MCF 10A (cell line): ENCODE measurements at regions not wholly inside any gene's neighbourhood (a gene's known extent, or its start where the extent isn't known, plus 50 kb on each side); places are given as distances from the start of the nearest gene placed in this dataset.

Experiments
- BruUV-seq: library from RNA; stranded (reverse); fragments of 400-500 nt; replicated peaks from 2 replicates; lab custom pipeline; 2021; lab: Mats Ljungman, UMichigan
- CTCF ChIA-PET: fragments of 300-600 bp; sonication (Branson Sonifier 250); formaldehyde crosslinking; extraction: SDS; loops from one replicate; lab custom pipeline; 2021; ENCODE audit warnings: antibody characterized with exemption, inconsistent platforms; lab: Yijun Ruan, JAX
- POLR2A ChIA-PET: fragments of 300-600, 350-650 bp; sonication (Branson Sonifier 250); formaldehyde crosslinking; extraction: SDS; loops from one replicate; lab custom pipeline; 2020; ENCODE audit warnings: antibody characterized with exemption, inconsistent platforms; lab: Yijun Ruan, JAX
- DNase-seq: peaks from one replicate; pipeline ENCODE4 v3.0.0-alpha.2; 2018; ENCODE audit not compliant: unreplicated experiment
- H3K27ac Mint-ChIP-seq: one replicate; pipeline ENCODE4 v1.8.0; 2022; ENCODE audit warnings: mild to moderate bottlenecking, low read depth, mixed read lengths; ENCODE audit not compliant: unreplicated experiment
- H3K27me3 Mint-ChIP-seq: one replicate; pipeline ENCODE4 v1.8.0; 2022; ENCODE audit warnings: mixed read lengths; ENCODE audit not compliant: insufficient read depth, unreplicated experiment
- H3K36me3 Mint-ChIP-seq: one replicate; pipeline ENCODE4 v1.8.0; 2022; ENCODE audit warnings: mild to moderate bottlenecking, moderate library complexity, mixed read lengths; ENCODE audit not compliant: insufficient read depth, unreplicated experiment
- H3K4me1 Mint-ChIP-seq: one replicate; pipeline ENCODE4 v1.8.0; 2022; ENCODE audit warnings: mixed read lengths; ENCODE audit not compliant: insufficient read depth, unreplicated experiment
- H3K4me3 Mint-ChIP-seq: one replicate; pipeline ENCODE4 v1.8.0; 2022; ENCODE audit warnings: mild to moderate bottlenecking, moderate library complexity, mixed read lengths; ENCODE audit not compliant: unreplicated experiment
- H3K9me3 Mint-ChIP-seq: one replicate; pipeline ENCODE4 v1.8.0; 2022; ENCODE audit warnings: mixed read lengths; ENCODE audit not compliant: unreplicated experiment
- intact Hi-C: fragments of 100-400 bp; cut with micrococcal nuclease; formaldehyde crosslinking; loops from 2 replicates; pipeline ENCODE4 v1.14.1; 2022
- TF ChIP-seq, protein P1 (sequence below): fragments of 200-600 bp; IDR thresholded peaks from one replicate; pipeline ENCODE4 v1.8.0; 2022; ENCODE audit warnings: antibody characterized with exemption, mild to moderate bottlenecking; ENCODE audit not compliant: unreplicated experiment

DNA sequence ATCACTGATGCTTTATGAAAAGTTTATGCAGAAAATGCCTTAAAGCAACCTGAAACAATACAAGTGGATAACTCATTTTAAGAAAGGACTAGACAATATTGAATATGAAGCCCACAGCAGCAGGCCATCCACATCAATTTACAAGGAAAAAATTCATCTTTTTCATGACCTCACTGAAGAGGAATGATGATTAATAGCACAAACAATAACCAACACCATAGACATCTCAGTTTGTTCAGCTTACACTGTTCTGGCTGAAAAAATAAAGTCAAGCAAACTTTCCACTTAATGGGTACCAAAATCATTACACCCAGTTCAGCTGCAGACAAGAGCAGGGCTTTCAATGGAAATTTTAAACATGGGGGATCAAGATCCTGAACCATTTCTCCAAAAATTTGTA is 380.6 kb upstream of the NEGR1 start:
- TF ChIP-seq, protein P1, sequence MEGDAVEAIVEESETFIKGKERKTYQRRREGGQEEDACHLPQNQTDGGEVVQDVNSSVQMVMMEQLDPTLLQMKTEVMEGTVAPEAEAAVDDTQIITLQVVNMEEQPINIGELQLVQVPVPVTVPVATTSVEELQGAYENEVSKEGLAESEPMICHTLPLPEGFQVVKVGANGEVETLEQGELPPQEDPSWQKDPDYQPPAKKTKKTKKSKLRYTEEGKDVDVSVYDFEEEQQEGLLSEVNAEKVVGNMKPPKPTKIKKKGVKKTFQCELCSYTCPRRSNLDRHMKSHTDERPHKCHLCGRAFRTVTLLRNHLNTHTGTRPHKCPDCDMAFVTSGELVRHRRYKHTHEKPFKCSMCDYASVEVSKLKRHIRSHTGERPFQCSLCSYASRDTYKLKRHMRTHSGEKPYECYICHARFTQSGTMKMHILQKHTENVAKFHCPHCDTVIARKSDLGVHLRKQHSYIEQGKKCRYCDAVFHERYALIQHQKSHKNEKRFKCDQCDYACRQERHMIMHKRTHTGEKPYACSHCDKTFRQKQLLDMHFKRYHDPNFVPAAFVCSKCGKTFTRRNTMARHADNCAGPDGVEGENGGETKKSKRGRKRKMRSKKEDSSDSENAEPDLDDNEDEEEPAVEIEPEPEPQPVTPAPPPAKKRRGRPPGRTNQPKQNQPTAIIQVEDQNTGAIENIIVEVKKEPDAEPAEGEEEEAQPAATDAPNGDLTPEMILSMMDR = no peak
- H3K9me3 Mint-ChIP-seq = no peaks in the 10 kb centered on the region
- H3K36me3 Mint-ChIP-seq = peaks cover 6% of the 10 kb centered on the region
- intact Hi-C loops = no loop called here
- ChIA-PET POLR2A (no interaction called here), CTCF (no interaction called here)
- H3K4me1 Mint-ChIP-seq = no peaks in the 10 kb centered on the region
- H3K27ac Mint-ChIP-seq = no peak overlapping the region
- no peak for DNase-seq
- no TSS peak for BruUV-seq
- H3K4me3 Mint-ChIP-seq = no peak overlapping the region
- H3K27me3 Mint-ChIP-seq = peaks cover 7% of the 10 kb centered on the region

DNA sequence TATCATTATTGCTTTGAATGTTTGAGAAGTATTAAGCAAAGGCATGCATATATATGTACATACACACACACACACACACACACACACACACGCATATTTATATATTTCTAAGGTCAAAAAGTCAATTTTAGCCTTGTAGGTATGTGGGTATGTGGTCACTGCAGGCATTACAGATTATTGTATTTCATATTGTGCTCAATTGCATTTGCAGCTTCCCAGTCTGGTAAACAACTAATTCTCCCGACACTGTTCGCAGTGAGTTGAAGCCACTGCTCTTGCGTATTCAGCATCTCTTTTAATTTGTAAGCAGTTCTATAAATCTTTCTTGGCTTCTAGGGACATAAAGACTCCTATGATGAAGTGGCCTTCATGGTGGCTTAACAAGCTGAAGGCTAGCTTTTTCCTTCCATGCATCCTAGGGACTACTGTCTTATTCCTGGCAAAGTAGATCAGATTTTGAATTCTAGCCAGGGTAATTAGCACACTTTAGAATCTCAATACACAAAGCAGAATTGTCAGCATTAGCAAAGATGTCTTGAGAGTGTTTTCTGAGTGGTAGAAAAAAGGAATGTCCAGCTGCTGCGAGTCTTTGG is 368.6 kb upstream of the NEGR1 start:
- no peak overlapping the region for H3K4me3 Mint-ChIP-seq
- TF ChIP-seq, protein P1 = no peak
- no TSS peak for BruUV-seq
- H3K36me3 Mint-ChIP-seq = no peaks in the 10 kb centered on the region
- no peak overlapping the region for H3K27ac Mint-ChIP-seq
- no peaks in the 10 kb centered on the region for H3K4me1 Mint-ChIP-seq
- no peaks in the 10 kb centered on the region for H3K27me3 Mint-ChIP-seq
- intact Hi-C loops = no loop called here
- POLR2A ChIA-PET = interaction anchor here (0.6 to 1.2 kb wide), 2 partner anchors 16 to 69 kb away, joined by 3 to 4 read pairs; no protein-coding TSS in a partner anchor
- CTCF ChIA-PET = interaction anchor here (1.2 kb wide), 1 partner anchor 1023 kb away, joined by 3 read pairs; no protein-coding TSS in a partner anchor
- no peak for DNase-seq
- no peaks in the 10 kb centered on the region for H3K9me3 Mint-ChIP-seq

DNA sequence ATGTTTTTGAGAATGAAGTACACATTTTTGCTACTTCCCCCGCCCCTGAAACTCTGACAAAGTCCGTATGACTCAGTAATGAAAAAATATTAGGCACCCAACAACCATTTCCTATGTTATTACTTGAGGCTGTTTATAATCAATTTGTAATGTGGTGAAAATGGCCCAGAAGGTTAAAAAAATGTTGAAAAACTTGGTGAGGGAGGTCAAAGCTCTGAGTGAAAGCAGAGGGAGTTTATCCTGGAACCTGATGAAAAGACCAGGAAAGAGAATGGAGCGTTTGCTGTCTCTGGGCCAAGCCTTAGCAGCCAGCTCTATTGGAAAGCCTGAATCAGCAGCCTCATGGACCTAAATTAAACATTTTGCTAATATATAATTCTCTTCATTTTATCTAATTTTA is 367.7 kb upstream of the NEGR1 start:
- no peaks in the 10 kb centered on the region for H3K36me3 Mint-ChIP-seq
- no TSS peak for BruUV-seq
- H3K27ac Mint-ChIP-seq = no peak overlapping the region

DNA sequence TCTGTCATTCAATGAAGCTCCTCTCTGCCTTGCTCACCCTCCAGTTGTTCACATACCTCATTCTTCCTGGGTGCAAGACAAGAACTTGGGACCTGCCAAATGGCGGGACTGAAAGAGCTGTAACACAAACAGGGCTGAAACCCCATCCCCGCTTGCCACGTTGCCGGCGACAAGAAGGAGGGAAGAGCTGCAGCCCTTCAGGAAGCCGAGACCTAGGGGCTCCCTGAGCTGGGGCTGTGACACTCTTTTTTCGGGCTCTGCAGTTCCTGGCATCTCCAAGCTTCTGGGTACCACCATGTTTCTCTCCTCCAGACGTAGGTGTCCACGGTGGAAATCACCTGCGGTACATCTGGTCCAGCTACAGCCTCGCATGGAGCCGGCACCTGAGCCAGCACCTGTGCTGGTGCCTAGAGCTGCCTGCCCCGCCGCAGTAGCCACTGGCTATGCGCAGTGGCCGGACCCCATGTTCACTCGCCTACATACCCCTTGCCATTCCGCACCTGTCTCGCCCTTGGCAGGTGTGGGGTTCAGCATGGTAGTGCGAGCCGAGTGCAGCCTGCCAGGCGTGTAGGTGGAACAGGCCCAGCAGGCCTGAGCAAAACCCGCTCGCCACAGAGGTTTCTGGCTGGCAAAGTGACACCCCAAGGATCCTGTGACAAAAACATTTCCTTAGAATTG is 367.0 kb upstream of the NEGR1 start:
- TF ChIP-seq, protein P1 = no peak
- no peak overlapping the region for H3K4me3 Mint-ChIP-seq
- ChIA-PET POLR2A (no interaction called here), CTCF (interaction anchor here (0.9 kb wide), 1 partner anchor 364 kb away, joined by 3 read pairs; no protein-coding TSS in a partner anchor)
- H3K27ac Mint-ChIP-seq = no peak overlapping the region
- H3K4me1 Mint-ChIP-seq = no peaks in the 10 kb centered on the region
- no peak for DNase-seq
- intact Hi-C loops = no loop called here
- no TSS peak for BruUV-seq
- peaks cover 6% of the 10 kb centered on the region for H3K27me3 Mint-ChIP-seq
- H3K36me3 Mint-ChIP-seq = no peaks in the 10 kb centered on the region
- peaks cover 2% of the 10 kb centered on the region for H3K9me3 Mint-ChIP-seq

More for the DNA sequence above, 367.7 kb upstream of the NEGR1 start:
- TF ChIP-seq, protein P1 = no peak
- H3K4me3 Mint-ChIP-seq = no peak overlapping the region
- H3K9me3 Mint-ChIP-seq = no peaks in the 10 kb centered on the region
- CTCF ChIA-PET = interaction anchor here (0.9 kb wide), 1 partner anchor 322 kb away, joined by 3 read pairs; no protein-coding TSS in a partner anchor
- POLR2A ChIA-PET = no interaction called here
- no peaks in the 10 kb centered on the region for H3K4me1 Mint-ChIP-seq
- H3K27me3 Mint-ChIP-seq = no peaks in the 10 kb centered on the region
- intact Hi-C loops = no loop called here
- DNase-seq = no peak
